ENCODE measurements at regions not wholly inside any gene's neighbourhood (a gene's known extent, or its start where the extent isn't known, plus 50 kb on each side); places are given as distances from the start of the nearest gene placed in this dataset.
A peak's percentile ranks its signal among the peaks of the same experiment; 100 is the strongest.

- no peak for DNase-seq
Measured at GRCh38 chr9:81390792-81391456, 298.4 kb downstream of the TLE1 start.

DNA sequence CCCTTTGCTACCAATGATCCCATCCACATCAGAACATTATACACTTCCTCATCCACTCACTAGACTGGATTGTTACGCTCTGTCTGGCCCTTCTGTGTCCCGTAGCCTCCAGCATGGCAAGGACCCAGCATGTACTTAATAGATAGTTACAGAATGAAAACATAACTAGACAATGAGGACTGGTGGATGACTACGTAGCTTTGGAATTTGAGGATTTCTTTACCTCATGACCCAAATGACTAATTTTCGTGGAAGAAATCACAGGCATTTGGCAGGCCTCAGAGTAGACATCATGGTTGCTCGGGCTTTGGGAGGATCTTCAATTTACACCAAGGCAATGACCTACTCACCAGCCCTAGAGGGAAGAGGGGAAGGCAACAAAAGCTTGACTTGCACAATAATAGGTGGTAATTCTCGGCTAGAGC, 299.8 kb downstream of the TLE1 start:
- no peak for DNase-seq

GRCh38 chr9:81388831-81389230, 300.5 kb downstream of the TLE1 start:
- DNase-seq = no peak

DNA sequence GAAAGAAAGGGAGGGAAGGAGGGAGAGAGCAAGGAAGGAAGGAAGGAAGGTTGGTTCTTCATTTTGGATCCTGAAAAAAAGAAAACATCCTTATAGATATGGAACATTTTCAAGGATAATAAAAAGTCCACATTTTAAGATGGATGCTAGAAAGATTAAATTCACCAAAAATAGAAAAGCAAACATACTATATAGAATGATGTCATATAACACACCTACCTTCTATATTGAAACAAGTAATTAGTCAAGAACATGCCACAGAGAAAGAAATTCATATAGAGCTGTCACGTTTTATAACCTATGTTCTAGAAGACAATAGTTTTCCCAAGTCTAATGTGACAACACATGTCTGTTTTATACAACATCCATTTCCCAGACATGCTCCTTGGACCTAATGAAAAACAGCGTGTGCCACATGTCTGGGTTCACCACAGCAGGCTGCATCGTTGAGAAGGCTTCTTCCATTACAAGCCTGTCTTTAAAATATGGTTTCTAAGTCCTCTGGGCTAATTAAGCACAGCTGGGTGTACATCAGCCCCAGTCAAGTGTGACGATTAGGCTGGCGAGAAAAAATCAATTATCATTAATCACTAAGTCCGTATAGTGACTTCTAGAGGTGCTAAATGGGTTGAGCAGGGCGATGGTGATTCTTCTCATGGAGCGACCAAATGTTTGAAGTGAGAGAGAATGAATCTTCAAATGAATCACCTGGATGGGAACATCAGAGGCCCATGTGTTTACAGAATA, 301.8 kb downstream of the TLE1 start:
- DNase-seq = no peak

DNA sequence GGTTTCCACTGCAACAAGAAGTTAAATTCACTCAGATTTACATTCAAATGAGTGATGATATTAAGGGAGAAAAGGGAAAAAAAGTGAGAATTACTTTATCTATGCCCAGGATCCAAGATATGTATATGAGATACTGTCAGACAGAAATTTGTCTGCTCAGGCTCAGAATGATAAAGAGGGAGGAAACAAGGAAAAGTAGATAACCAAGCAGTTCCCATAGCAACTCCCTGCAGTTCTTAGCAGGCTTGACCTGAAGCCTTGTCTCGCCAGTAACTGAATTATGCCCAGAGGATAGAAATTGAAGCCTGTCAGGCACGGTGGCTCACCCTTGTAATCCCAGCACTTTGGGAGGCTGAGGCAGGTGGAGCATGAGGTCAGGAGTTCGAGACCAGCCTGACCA, 304.4 kb downstream of the TLE1 start:
- DNase-seq = no peak

- no peak for DNase-seq
Measured at GRCh38 chr9:81382281-81382680, 307.1 kb downstream of the TLE1 start.

DNA sequence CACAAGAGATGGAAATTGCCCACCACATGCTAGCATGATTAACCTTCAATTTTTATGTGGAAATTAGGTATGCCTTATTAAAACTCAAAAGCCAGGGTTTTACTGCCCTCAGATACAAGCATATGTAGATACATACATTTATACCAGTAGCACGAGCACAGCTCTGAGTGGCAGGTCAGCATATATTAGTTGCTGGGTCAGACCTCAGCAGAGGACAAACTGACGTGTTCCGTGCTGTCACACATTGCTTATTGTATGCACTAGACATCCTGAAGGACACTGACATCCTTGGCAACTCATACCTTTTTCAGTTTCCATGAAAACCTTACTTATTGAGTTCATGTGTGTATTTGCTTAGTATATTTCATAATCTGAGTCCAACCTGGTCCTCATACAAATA, 307.7 kb downstream of the TLE1 start:
- DNase-seq = no peak

- DNase-seq = no peak
Measured at GRCh38 chr9:81380504-81381359, 308.6 kb downstream of the TLE1 start.

DNA sequence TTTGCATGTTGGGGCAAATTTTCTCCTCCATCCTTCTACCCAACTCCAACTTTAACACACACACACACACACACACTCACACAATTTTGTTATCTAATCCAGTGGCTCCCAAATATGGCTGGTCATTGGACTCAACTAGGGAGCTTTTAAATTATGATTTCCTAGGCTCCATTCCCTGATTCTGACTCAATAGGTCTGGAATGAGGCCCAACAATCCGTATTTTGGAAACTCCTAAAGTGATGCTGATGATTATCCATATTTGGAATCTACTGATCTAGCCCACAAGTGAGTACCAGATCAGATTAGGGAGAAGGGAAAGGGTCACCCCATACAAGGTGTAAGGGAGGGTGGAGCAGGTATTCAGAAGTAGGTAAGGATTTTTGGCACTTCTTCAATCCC, 309.7 kb downstream of the TLE1 start:
- DNase-seq = no peak

GRCh38 chr9:81377921-81378320, 311.4 kb downstream of the TLE1 start:
- no peak for DNase-seq

DNA sequence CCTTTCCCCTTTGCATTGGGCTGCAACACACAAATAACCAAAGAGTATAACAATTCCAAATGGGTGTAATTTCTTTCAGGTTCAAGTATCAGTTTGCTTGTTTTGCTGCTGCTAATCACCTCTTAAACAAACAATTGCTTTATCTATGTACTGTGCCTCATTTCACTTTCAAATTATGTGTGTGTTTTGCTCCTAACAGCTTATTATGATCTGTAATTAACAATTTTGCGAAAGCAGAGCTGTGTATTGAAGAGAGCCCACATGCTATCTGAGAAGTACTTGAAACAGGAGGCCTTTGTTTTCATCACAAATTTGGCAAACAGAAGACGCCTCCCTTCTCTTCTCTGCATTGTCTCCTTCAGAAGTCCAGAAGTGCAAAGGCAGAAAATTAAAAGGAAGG, 312.0 kb downstream of the TLE1 start:
- no peak for DNase-seq

GRCh38 chr9:81375187-81376100, 313.9 kb downstream of the TLE1 start:
- no peak for DNase-seq

- DNase-seq = no peak
Measured at GRCh38 chr9:81374459-81375186, 314.7 kb downstream of the TLE1 start.

DNA sequence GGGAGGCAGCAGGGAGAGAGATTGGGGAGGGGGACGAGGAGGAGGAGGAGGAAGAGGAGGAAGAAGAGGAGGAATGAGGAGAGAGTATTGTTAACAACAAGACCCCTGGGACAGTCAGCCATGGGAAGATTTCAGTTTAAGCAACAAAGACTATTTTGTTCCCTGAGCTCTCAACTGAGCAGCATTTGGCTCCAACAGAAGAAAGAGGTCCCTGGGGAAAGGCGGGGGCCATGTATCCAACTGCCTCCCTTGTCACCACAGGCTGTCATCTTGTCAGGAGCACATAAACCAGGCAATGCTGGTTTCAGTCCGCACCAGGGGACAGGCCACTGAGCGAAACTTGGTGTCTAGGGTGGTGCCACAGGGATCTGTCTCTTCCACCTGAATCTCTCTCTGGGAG, 316.1 kb downstream of the TLE1 start:
- DNase-seq = no peak

DNA sequence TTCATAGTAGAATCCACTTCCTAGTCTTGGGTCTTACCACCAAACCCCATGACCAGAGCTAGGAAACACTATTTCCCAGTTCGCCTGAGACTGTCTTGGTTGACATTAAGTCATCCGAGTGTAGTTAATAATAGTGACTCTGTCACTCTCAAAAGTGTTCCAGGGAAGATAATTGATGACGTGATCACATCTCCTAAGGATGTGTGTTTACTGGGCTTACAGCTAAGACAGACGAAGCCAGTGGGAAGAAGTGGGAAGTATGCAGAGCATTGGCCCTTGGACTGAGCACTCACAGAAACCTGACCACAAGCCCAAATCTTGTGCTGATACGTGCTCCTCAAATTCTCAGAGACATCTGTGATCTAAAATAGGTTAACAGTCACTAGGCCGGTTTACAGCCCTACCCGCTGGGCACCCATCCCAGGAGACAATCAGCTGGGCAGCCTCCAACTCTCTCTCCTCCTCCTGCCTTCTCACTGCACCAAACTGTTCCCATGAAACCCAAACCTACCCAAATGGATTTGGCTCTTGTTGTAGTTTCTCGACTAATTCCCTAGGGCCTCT, 316.6 kb downstream of the TLE1 start:
- DNase-seq = no peak

- no peak for DNase-seq
Measured at GRCh38 chr9:81371824-81372223, 317.5 kb downstream of the TLE1 start.

- peak; percentile 54 for DNase-seq
Measured at GRCh38 chr9:81370650-81371049, 318.7 kb downstream of the TLE1 start.

GRCh38 chr9:81370096-81370495, 319.3 kb downstream of the TLE1 start:
- no peak for DNase-seq

DNA sequence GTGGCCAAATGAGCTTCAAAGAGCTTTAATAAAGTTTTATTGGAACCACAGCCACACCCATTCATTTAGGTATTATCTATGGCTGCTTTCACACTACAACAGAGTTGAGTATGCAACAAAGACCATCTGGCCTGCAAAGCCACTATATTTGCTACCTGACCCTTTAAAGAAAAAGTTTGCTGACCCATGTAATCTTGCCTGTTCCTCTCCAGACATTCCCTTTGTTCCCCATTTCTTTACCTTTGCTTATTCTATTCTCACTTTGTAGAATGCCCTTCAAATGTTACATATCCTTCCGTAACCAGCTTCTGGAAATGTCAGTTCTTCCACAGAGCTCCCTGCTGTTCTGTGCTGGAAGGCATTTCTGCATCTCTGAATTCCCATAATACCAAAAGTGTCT, 320.2 kb downstream of the TLE1 start:
- DNase-seq = no peak

GRCh38 chr9:81363916-81364480, 325.3 kb downstream of the TLE1 start:
- no peak for DNase-seq
